SK-N-SH treated with all-trans-retinoic acid at 6 μM for 48 hours (cell line): ENCODE measurements at regions not wholly inside any gene's neighbourhood (a gene's known extent, or its start where the extent isn't known, plus 50 kb on each side); places are given as distances from the start of the nearest gene placed in this dataset.

Source experiments
- ATAC-seq: fragments of 200-7000 bp; cut with Tn5 transposase; 3 replicates; pipeline ENCODE4 v1.9.1; 2020; ENCODE audit warnings: mild to moderate bottlenecking, moderate library complexity
- ARNTL ChIP-seq: fragments of 450-650 bp; formaldehyde crosslinking; IDR thresholded peaks from 2 replicates; pipeline ENCODE4 v1.5.0; 2020; ENCODE audit warnings: low read depth, mild to moderate bottlenecking, moderate library complexity, borderline replicate concordance
- BACH2 ChIP-seq: fragments of 250-450 bp; sonication (Bioruptor Pico); IDR thresholded peaks from 2 replicates; pipeline ENCODE4 v1.9.0; 2021; ENCODE audit warnings: mild to moderate bottlenecking, borderline replicate concordance
- CSDC2 ChIP-seq: fragments of 250-450 bp; sonication (Bioruptor Pico); IDR thresholded peaks from 2 replicates; pipeline ENCODE4 v1.5.0; 2020; ENCODE audit warnings: mild to moderate bottlenecking, moderate library complexity
- ESRRG ChIP-seq: fragments of 250-450 bp; sonication (Bioruptor Pico); IDR thresholded peaks from 2 replicates; pipeline ENCODE4 v1.6.1; 2021; ENCODE audit warnings: mild to moderate bottlenecking
- GLIS3 ChIP-seq: fragments of 250-450 bp; sonication (Bioruptor Pico); IDR thresholded peaks from 2 replicates; pipeline ENCODE4 v1.5.0; 2020; ENCODE audit warnings: mild to moderate bottlenecking, moderate library complexity
- ISL1 ChIP-seq: fragments of 250-450 bp; sonication (Bioruptor Pico); IDR thresholded peaks from 2 replicates; pipeline ENCODE4 v2.1.2; 2022; ENCODE audit warnings: mild to moderate bottlenecking, moderate library complexity
- OSR1 ChIP-seq: fragments of 250-450 bp; sonication (Bioruptor Pico); IDR thresholded peaks from 2 replicates; pipeline ENCODE4 v1.8.0; 2022; ENCODE audit warnings: moderate library complexity, mild to moderate bottlenecking, inconsistent platforms
- PATZ1 ChIP-seq: fragments of 250-450 bp; sonication (Bioruptor Pico); IDR thresholded peaks from 2 replicates; pipeline ENCODE4 v1.8.0; 2020; ENCODE audit warnings: mild to moderate bottlenecking, moderate library complexity, borderline replicate concordance
- POU6F1 ChIP-seq: fragments of 250-450 bp; sonication (Bioruptor Pico); IDR thresholded peaks from 2 replicates; pipeline ENCODE4 v1.8.0; 2021; ENCODE audit warnings: low read depth, mild to moderate bottlenecking, moderate library complexity, borderline replicate concordance
- PPARA ChIP-seq: fragments of 250-450 bp; sonication (Bioruptor Pico); IDR thresholded peaks from 2 replicates; pipeline ENCODE4 v1.5.0; 2020; ENCODE audit warnings: mild to moderate bottlenecking, borderline replicate concordance
- RARB ChIP-seq: fragments of 250-450 bp; sonication (Bioruptor Pico); IDR thresholded peaks from 2 replicates; pipeline ENCODE4 v1.8.0; 2021; ENCODE audit warnings: mild to moderate bottlenecking, moderate library complexity
- SNAI2 ChIP-seq: fragments of 250-450 bp; sonication (Bioruptor Pico); IDR thresholded peaks from 2 replicates; pipeline ENCODE4 v1.5.0; 2020; ENCODE audit warnings: mild to moderate bottlenecking, moderate library complexity
- TOX ChIP-seq: fragments of 250-450 bp; sonication (Bioruptor Pico); IDR thresholded peaks from 2 replicates; pipeline ENCODE4 v1.8.0; 2021; ENCODE audit warnings: mild to moderate bottlenecking, moderate library complexity, borderline replicate concordance
- TSHZ2 ChIP-seq: fragments of 250-450 bp; sonication (Bioruptor Pico); IDR thresholded peaks from 2 replicates; pipeline ENCODE4 v1.5.0; 2020; ENCODE audit warnings: mild to moderate bottlenecking, moderate library complexity
- ZC3H10 ChIP-seq: fragments of 250-450 bp; sonication (Bioruptor Pico); IDR thresholded peaks from 2 replicates; pipeline ENCODE4 v1.5.1; 2021; ENCODE audit warnings: mild to moderate bottlenecking, moderate library complexity
- ZFP3 ChIP-seq: fragments of 250-450 bp; sonication (Bioruptor Pico); IDR thresholded peaks from 2 replicates; pipeline ENCODE4 v1.5.0; 2020; ENCODE audit warnings: mild to moderate bottlenecking, moderate library complexity
- ZNF565 ChIP-seq: fragments of 450-650 bp; formaldehyde crosslinking; conservative IDR thresholded peaks from 2 replicates; pipeline ENCODE4 v1.5.0; 2020; ENCODE audit warnings: low read depth, mild to moderate bottlenecking, moderate library complexity
- ZNF70 ChIP-seq: fragments of 450-650 bp; formaldehyde crosslinking; IDR thresholded peaks from 2 replicates; pipeline ENCODE4 v1.5.0; 2020; ENCODE audit warnings: mild to moderate bottlenecking, moderate library complexity
- ZNF8 ChIP-seq: fragments of 450-650 bp; formaldehyde crosslinking; IDR thresholded peaks from 2 replicates; pipeline ENCODE4 v1.5.0; 2020; ENCODE audit warnings: mild to moderate bottlenecking, moderate library complexity

DNA sequence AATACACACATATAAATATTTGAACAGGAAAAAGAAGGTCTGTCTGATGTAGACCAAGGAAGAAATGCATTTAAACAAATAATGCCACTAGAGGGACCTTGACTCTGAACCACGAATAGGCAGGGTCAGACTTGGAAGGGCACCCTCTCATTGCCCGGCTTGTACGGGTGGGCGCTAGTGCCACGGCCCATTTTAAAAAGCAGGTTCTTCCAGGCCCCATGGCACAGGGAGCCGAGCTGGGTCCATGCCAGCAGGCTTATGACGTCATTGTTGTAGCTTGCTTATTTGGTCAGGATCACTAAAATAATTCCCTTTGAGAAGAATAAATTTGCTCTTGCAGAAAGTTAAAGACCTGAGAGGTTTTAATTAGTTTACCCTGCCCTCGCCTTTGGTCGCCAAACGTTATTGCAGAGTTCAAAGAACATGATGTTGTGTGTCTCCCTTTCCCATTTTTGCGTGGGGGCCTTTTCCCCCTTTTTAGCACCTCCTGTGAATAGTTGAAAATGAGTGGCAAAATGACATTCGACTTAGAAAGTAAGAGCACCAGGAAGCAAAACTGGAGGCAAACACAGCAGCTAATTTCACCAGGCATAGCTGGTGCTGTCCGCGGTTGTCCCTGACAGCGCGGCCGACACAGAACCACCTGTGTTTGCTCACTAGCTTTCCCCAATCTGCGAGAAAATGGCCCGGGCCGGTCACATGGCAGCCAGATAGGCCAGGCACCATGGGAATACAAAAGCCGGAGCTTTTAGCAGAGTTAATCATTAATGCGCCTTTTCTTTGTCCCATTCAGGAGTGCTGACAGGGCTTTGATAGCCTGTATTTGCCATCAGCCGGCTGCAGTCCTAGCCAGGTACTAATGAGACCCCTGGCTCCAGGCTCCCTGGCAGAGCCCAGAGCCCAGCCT is 93.8 kb downstream of the FOXA2 start (continued):
- no peak for TF ChIP-seq TSHZ2 (CRISPR knock-in tag)

GRCh38 chr20:22489626-22490286 is 94.6 kb downstream of the FOXA2 start:
- no peak for ATAC-seq
- TF ChIP-seq POU6F1 (CRISPR knock-in tag) (no peak), ESRRG (CRISPR knock-in tag) (no peak), ARNTL (CRISPR knock-in tag) (no peak), GLIS3 (CRISPR knock-in tag) (no peak), TOX (CRISPR knock-in tag) (no peak), ZC3H10 (no peak), RARB (CRISPR knock-in tag) (no peak), ZNF8 (CRISPR knock-in tag) (no peak), PPARA (CRISPR knock-in tag) (no peak), ZNF565 (CRISPR knock-in tag) (no peak), OSR1 (CRISPR knock-in tag) (no peak), TSHZ2 (CRISPR knock-in tag) (no peak)

DNA sequence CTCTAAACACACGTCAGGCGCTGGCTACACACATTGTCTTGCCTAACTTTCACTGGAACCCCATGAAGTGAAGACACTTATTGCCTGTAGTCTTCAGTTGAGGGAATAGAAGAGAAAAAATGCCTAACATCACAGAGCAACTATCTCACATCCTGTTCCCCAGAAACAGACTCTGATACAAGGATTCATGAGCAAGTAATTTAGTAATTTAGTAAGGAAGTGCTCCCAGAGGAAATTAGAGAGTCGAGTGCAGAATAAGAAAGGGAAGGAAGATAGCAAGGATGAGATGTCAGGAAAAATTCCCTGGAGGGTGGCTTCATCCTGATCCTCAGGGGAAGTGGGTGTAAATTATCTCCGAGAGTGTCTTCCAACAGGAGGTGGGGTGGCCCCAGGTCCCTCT is 104.0 kb downstream of the FOXA2 start:
- ATAC-seq = no peak

GRCh38 chr20:22475662-22476061 is 108.7 kb downstream of the FOXA2 start:
- no peak for ATAC-seq

More for the DNA sequence above, 104.0 kb downstream of the FOXA2 start:
- TF ChIP-seq PPARA (CRISPR knock-in tag) = no peak
- TF ChIP-seq ZNF565 (CRISPR knock-in tag) = no peak
- TF ChIP-seq ARNTL (CRISPR knock-in tag) = no peak
- no peak for TF ChIP-seq ISL1 (CRISPR knock-in tag)
- no peak for TF ChIP-seq BACH2 (CRISPR knock-in tag)

More at GRCh38 chr20:22475662-22476061, 108.7 kb downstream of the FOXA2 start:
- TF ChIP-seq TOX (CRISPR knock-in tag) = no peak
- TF ChIP-seq TSHZ2 (CRISPR knock-in tag) = no peak
- no peak for TF ChIP-seq ISL1 (CRISPR knock-in tag)
- no peak for TF ChIP-seq ARNTL (CRISPR knock-in tag)
- TF ChIP-seq SNAI2 (CRISPR knock-in tag) = no peak
- no peak for TF ChIP-seq ZFP3 (CRISPR knock-in tag)
- no peak for TF ChIP-seq BACH2 (CRISPR knock-in tag)
- no peak for TF ChIP-seq ZC3H10
- TF ChIP-seq PATZ1 = no peak
- no peak for TF ChIP-seq CSDC2 (CRISPR knock-in tag)
- no peak for TF ChIP-seq PPARA (CRISPR knock-in tag)
- no peak for TF ChIP-seq ZNF8 (CRISPR knock-in tag)
- TF ChIP-seq ZNF70 (CRISPR knock-in tag) = no peak
